HG03565 (cell line): ENCODE measurements at regions not wholly inside any gene's neighbourhood (a gene's known extent, or its start where the extent isn't known, plus 50 kb on each side); places are given as distances from the start of the nearest gene placed in this dataset.

Experiments
- ATAC-seq: cut with Tn5 transposase; IDR thresholded peaks from one replicate; pipeline ENCODE4 v1.9.1; 2021; ENCODE audit warnings: mild to moderate bottlenecking, moderate library complexity; ENCODE audit not compliant: unreplicated experiment

GRCh38 chr18:76255070-76255683 is 239.9 kb downstream of the ZNF516 start:
- ATAC-seq, result no peak

- ATAC-seq, result no peak
Measured at GRCh38 chr18:76252880-76253279, 242.2 kb downstream of the ZNF516 start.

DNA sequence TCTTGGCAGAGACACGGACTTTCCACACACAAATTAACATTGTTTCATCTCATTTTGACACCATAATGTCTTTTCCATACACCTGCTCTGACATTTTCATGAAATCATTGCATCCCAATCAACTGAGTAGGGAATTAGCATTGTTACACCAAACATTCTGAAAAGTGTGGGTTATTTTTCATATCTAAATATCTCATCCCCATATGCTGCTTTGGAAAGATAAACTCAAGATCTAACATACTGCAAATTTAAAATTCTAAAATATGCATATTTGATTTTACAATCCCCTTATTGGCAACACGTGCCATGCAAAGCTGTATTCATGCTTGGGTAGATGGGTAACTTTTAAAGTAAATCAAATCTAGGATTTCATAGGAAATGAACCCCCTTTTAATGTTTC is 242.9 kb downstream of the ZNF516 start:
- no peak for ATAC-seq

GRCh38 chr18:76251691-76252090 is 243.4 kb downstream of the ZNF516 start:
- no peak for ATAC-seq

GRCh38 chr18:76246590-76246989 is 248.5 kb downstream of the ZNF516 start:
- no peak for ATAC-seq

- ATAC-seq, result no peak
Measured at GRCh38 chr18:76234676-76235060, 260.4 kb downstream of the ZNF516 start.

- ATAC-seq, result no peak
Measured at GRCh38 chr18:76233876-76234675, 261.0 kb downstream of the ZNF516 start.

GRCh38 chr18:76233406-76233805 is 261.6 kb downstream of the ZNF516 start:
- ATAC-seq, result no peak

- ATAC-seq, result no peak
Measured at GRCh38 chr18:76232779-76233178, 262.3 kb downstream of the ZNF516 start.

- ATAC-seq, result no peak
Measured at GRCh38 chr18:76232010-76232409, 263.0 kb downstream of the ZNF516 start.

DNA sequence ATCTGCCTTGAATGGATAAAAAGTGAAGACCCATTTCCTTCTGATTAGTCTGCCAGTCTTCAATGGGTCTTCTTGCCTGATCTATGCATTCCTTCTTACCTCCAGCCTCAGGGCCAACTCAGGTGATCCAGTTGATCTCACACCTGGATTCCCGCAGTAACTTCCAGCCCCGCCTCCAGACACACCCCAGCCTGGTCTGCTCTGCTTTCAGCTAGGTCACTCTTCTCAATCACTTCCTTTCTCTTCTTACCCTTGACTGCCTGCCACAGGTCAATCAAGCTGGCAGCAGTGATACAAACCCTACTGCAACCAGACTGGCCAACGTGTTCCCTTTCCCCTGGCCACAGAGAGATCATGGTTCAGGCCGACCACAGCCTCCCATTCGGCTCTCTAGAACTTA is 263.6 kb downstream of the ZNF516 start:
- ATAC-seq, result no peak

GRCh38 chr18:76230791-76231190 is 264.3 kb downstream of the ZNF516 start:
- ATAC-seq, result no peak

DNA sequence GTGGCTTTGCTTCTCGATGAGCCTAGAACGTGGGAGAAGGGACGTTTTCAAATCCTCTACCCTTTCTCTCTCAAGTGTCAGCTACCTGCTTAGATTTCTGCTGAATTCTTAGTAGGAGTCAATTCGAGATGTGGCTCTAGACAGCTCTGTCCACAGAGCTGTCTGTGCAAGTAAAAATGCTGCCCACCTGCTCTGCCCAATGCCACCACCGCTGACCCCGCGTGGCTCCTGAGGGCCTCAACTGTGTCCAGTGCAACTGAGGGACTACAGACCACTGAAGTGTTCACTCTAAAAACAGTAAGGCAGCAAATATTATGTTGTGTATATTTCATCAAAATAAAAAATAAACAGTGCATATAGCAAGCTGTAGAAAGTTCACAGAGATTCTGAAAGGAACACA is 266.3 kb downstream of the ZNF516 start:
- no peak for ATAC-seq

DNA sequence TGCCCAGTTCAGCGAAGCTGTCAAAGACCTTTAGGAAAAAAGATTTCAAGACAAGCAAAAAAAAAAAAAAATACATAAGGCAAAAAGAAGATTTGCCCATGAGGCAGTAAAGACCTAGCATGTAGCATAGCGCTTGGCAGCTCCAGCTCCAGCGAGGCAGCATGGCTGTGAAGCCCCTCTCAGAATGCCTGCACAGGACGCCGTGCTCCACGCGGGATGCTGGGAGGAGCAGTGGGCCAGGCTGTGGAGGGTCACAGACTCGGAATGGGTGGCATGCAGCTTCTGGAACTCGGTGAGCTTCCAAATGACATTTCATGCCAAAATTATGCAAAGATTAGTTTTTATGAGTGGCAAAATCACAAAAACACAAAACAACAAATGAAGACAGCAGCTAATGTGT is 267.3 kb downstream of the ZNF516 start:
- no peak for ATAC-seq

DNA sequence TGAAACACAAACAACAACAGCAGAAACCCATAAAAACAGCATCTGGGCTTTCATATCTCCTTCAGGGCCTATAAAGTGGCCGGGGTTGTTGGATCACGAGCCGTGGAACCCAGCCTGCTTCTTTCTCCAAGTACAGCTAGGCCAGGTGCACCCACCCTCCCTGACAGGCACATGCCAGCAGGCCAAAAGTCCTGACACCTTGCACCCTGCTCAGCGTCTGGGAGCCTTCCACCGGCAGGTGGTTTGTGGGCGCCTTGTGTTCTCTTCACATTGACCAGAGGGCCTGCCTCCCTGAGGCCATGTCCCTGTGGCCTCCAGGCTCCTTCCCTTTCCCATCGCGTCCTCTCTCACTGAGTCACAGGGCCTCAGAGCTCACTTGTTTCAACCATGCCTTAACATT is 271.6 kb downstream of the ZNF516 start:
- ATAC-seq, result no peak

DNA sequence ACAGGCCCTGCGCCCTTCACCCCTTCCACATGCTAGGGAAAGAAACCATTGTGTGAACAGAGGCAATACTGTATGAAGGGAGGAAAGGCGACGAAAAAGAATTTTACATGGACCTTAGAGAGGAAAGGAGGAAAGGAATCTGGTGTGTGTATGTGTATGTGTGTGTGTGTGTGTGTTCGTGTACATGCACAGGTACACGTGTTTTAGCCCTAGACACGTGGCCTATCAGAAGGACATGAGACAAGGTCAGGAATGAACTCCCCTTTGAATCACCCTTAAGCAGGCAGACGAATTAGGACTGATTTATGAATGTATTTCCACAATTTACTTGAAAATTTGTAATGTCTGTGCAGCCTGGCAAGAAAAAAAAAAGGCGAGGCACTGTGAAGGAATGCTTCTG is 276.0 kb downstream of the ZNF516 start:
- ATAC-seq, result no peak

GRCh38 chr18:76216096-76216495 is 278.9 kb downstream of the ZNF516 start:
- no peak for ATAC-seq

DNA sequence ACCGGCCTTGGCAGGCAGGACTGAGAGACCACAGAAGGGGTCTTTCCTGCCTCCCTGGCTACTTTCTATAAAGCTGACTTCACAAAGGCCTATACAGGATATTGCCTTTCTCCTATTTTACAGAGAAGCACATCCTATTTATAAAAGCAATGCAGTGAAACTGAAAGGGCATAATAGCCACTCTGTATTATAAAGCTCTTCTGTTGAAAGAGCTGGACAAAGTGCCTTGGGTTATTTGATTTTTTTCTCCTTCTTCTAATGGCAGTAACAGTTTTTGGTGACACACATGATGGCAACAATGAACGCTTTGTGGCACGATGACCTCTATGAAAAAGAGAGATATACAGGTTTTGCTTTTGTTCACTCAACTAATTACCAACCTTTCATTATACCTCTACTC is 281.1 kb downstream of the ZNF516 start:
- ATAC-seq, result no peak

DNA sequence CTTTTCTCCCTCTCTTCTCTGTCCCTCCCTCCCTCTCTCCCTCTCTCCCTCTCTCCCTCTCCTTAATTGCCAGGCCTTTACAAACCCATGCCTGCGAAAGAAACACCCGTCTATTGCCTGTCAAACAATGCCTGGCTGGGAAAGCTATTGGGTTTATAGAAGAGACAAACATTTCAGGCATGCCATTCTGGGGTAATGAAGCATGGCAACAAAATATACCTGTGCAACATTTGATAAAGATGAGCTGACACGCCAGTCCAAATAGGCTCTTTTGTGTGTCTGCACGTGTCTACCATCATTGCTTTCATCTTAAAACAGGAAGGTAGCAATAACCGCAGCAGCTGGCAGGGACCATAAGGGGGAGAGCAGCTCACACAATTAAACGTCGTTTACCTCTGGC is 282.1 kb downstream of the ZNF516 start:
- ATAC-seq, result no peak

- no peak for ATAC-seq
Measured at GRCh38 chr18:76209597-76209996, 285.4 kb downstream of the ZNF516 start.

DNA sequence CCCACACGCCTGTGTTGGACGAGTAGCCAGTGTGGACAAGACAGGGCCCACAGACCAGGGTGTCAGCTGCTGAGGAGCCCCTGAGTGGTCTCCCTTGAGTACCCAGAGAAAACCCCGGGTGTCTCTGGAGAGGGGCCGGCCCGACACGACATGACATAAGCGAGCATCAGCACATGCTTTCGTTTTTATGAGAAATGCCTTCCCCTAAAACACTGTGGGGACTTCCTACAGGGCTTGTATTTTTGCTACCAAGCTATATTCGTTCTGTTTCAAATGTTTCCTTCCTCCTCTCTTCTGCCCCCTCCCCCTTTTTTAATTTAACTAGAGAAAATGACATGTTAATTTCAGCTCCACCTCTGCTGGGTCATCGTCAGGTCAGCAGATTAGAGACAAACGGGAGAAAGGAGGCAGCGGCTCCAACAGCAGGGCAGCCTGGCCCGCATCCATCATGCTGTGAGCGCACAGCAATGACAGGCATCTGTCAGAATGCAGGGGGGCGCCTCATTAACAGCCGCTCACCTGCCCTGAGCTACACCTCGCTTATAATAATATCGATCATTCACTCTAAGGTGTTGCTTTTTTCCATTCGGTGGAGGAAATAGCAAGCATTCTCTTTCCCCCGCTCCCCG is 286.2 kb downstream of the ZNF516 start:
- ATAC-seq, result no peak

GRCh38 chr18:76205906-76206305 is 289.1 kb downstream of the ZNF516 start:
- no peak for ATAC-seq
